MM.1S (cell line): ENCODE measurements at regions not wholly inside any gene's neighbourhood (a gene's known extent, or its start where the extent isn't known, plus 50 kb on each side); places are given as distances from the start of the nearest gene placed in this dataset.

Experiments used
- DNase-seq: peaks from one replicate; pipeline ENCODE4 v3.0.0-alpha.2; 2015
- H2AFZ ChIP-seq: fragments of 300-600 bp; sonication (generic); 2 replicates; pipeline ENCODE4 v1.6.0; 2016; ENCODE audit warnings: antibody characterized with exemption, low read length
- H3F3A ChIP-seq: fragments of 300-600 bp; sonication (generic); 2 replicates; pipeline ENCODE4 v1.6.1; 2016; ENCODE audit warnings: mild to moderate bottlenecking, antibody characterized with exemption, low read length, moderate library complexity, mixed read lengths; ENCODE audit not compliant: insufficient read depth
- H3K27ac ChIP-seq: fragments of 300-600 bp; sonication (generic); 2 replicates; pipeline ENCODE4 v1.5.1; 2016; ENCODE audit warnings: mild to moderate bottlenecking, low read length
- H3K27me3 ChIP-seq: fragments of 300-600 bp; sonication (generic); replicated peaks from 2 replicates; pipeline ENCODE4 v1.6.0; 2016; ENCODE audit warnings: low read length; ENCODE audit not compliant: insufficient read depth
- H3K36me3 ChIP-seq: fragments of 300-600 bp; sonication (generic); replicated peaks from 2 replicates; pipeline ENCODE4 v1.6.1; 2016; ENCODE audit warnings: mild to moderate bottlenecking, low read length, mixed read lengths; ENCODE audit not compliant: insufficient read depth
- H3K4me1 ChIP-seq: fragments of 300-600 bp; sonication (generic); 2 replicates; pipeline ENCODE4 v1.6.1; 2016; ENCODE audit warnings: low read length, mixed read lengths
- H3K4me2 ChIP-seq: fragments of 300-600 bp; sonication (generic); 2 replicates; pipeline ENCODE4 v1.6.0; 2016; ENCODE audit warnings: low read depth, low read length
- H3K4me3 ChIP-seq: fragments of 300-600 bp; sonication (generic); 2 replicates; pipeline ENCODE4 v1.5.1; 2016; ENCODE audit warnings: low read length, mixed read lengths
- H3K79me2 ChIP-seq: fragments of 300-600 bp; sonication (generic); 2 replicates; pipeline ENCODE4 v1.6.1; 2016; ENCODE audit warnings: mixed run types, low read length, mixed read lengths
- H3K9ac ChIP-seq: fragments of 300-600 bp; sonication (generic); 2 replicates; pipeline ENCODE4 v1.6.1; 2016; ENCODE audit warnings: low read length, mixed read lengths
- H3K9me2 ChIP-seq: fragments of 300-600 bp; sonication (generic); replicated peaks from 2 replicates; pipeline ENCODE4 v1.6.1; 2016; ENCODE audit warnings: mild to moderate bottlenecking, low read length, mixed read lengths; ENCODE audit not compliant: insufficient read depth
- H3K9me3 ChIP-seq: fragments of 300-600 bp; sonication (generic); replicated peaks from 2 replicates; pipeline ENCODE4 v1.6.1; 2016; ENCODE audit warnings: mild to moderate bottlenecking, low read length, mixed read lengths; ENCODE audit not compliant: insufficient read depth
- H4K20me1 ChIP-seq: fragments of 300-600 bp; sonication (generic); 2 replicates; pipeline ENCODE4 v1.6.1; 2016; ENCODE audit warnings: mild to moderate bottlenecking, low read length, moderate library complexity, mixed read lengths; ENCODE audit not compliant: insufficient read depth
- EZH2 ChIP-seq: fragments of 300-600 bp; sonication (generic); optimal IDR thresholded peaks from 2 replicates; pipeline ENCODE3; 2017; ENCODE audit warnings: low read depth, mild to moderate bottlenecking, antibody characterized with exemption, low read length, mixed read lengths
- EZH2phosphoT487 ChIP-seq: fragments of 300-600 bp; sonication (generic); IDR thresholded peaks from 2 replicates; pipeline ENCODE4 v1.6.1; 2018; ENCODE audit warnings: antibody characterized with exemption, low read length
- TF ChIP-seq, protein P1 (sequence below): fragments of 300-600 bp; sonication (generic); IDR thresholded peaks from 2 replicates; pipeline ENCODE4 v1.5.1; 2016; ENCODE audit warnings: antibody characterized with exemption, low read length, mixed read lengths

GRCh38 chr13:99083981-99084380, 106.1 kb upstream of the DOCK9 start:
- H3K79me2 ChIP-seq: peaks cover 60% of the 10 kb centered on the region
- TF ChIP-seq EZH2 (no peak), EZH2phosphoT487 (no peak)
- TF ChIP-seq, protein P1, sequence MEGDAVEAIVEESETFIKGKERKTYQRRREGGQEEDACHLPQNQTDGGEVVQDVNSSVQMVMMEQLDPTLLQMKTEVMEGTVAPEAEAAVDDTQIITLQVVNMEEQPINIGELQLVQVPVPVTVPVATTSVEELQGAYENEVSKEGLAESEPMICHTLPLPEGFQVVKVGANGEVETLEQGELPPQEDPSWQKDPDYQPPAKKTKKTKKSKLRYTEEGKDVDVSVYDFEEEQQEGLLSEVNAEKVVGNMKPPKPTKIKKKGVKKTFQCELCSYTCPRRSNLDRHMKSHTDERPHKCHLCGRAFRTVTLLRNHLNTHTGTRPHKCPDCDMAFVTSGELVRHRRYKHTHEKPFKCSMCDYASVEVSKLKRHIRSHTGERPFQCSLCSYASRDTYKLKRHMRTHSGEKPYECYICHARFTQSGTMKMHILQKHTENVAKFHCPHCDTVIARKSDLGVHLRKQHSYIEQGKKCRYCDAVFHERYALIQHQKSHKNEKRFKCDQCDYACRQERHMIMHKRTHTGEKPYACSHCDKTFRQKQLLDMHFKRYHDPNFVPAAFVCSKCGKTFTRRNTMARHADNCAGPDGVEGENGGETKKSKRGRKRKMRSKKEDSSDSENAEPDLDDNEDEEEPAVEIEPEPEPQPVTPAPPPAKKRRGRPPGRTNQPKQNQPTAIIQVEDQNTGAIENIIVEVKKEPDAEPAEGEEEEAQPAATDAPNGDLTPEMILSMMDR: no peak
- peak; percentile 57 for DNase-seq
- no peak overlapping the region for H3K9ac ChIP-seq
- no peaks in the 10 kb centered on the region for H4K20me1 ChIP-seq
- H3F3A ChIP-seq: peaks cover 25% of the 10 kb centered on the region
- H2AFZ ChIP-seq: no peak overlapping the region
- H3K27ac ChIP-seq: peak overlapping the region; percentile 1; the same call in 1 of the 2 replicates
- H3K9me2 ChIP-seq: no peaks in the 10 kb centered on the region
- peak overlapping the region; percentile 8; the same call in 1 of the 2 replicates for H3K4me2 ChIP-seq
- H3K4me3 ChIP-seq: no peak overlapping the region
- H3K9me3 ChIP-seq: no peaks in the 10 kb centered on the region
- no peaks in the 10 kb centered on the region for H3K27me3 ChIP-seq
- no peaks in the 10 kb centered on the region for H3K36me3 ChIP-seq
- peaks cover 23% of the 10 kb centered on the region for H3K4me1 ChIP-seq

DNA sequence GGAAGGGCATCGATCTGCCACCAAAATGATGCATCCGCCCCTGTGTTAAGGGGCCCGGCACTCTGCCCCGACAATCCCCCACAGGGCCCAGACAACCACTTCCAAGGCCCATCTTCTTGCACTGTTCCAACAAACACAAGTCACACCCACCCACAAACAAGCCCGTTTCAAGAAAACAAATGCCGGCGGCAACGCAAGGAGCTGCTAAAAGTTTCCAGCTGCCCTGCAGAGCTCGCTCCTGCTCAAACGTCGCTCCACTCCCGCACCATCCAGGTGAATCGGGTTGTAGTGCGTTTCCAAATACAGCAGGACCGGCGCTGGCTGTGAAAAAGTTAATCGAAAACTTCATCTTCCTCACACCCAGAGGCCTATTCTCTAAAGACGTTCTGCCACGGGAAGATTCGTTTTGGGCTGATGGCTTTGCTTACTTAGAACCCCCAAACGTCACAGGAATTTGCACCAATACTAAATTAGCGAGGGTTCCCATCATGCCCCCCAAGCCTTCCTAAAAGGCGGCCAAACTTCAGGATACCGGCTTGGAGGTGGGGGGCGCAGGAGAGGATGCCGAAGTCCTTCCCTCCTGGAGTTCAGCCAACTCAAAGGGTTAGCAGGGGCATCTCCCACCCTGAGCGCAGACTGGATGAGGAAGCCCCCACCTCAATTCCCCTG, 107.4 kb upstream of the DOCK9 start:
- H3K4me1 ChIP-seq: peaks cover 23% of the 10 kb centered on the region
- H3K4me3 ChIP-seq: peak overlapping the region; percentile 67; the same call in 1 of the 2 replicates
- no peaks in the 10 kb centered on the region for H3K9me3 ChIP-seq
- no peaks in the 10 kb centered on the region for H3K36me3 ChIP-seq
- H3F3A ChIP-seq: peaks cover 25% of the 10 kb centered on the region
- no peak overlapping the region for H3K27ac ChIP-seq
- no peaks in the 10 kb centered on the region for H4K20me1 ChIP-seq
- H3K79me2 ChIP-seq: peaks cover 51% of the 10 kb centered on the region
- no peaks in the 10 kb centered on the region for H3K9me2 ChIP-seq
- no peak for DNase-seq
- no peak overlapping the region for H2AFZ ChIP-seq
- TF ChIP-seq EZH2phosphoT487 (no peak), EZH2 (no peak)
- TF ChIP-seq, protein P1: no peak
- no peak overlapping the region for H3K9ac ChIP-seq
- peak overlapping the region; percentile 71; the same call in 1 of the 2 replicates for H3K4me2 ChIP-seq
- H3K27me3 ChIP-seq: no peaks in the 10 kb centered on the region

DNA sequence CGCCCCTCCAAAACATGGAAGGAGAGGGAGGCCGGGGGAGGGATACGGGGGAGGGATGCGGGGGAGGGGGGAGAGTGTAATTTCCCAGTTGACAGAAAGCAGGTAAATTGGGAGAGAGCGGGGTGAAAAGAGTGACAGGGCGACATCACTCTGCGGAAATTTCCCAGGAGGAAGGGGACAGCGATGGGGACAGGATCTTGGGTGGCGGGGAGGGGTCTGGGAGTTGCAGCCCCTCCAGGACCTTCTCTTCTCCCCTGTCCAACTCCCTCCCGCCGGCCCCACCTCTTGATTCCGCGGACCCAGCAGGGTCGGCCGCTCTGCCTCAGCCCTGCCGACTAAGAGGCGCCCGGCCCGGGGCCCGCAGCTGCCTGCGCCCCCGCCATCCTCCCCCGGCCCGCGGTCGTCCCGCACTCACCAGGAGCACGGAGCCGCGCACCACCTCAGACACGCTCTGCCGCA, 108.0 kb upstream of the DOCK9 start:
- Histone ChIP-seq H2AFZ (peak overlapping the region; percentile 72), H4K20me1 (no peaks in the 10 kb centered on the region), H3F3A (peaks cover 25% of the 10 kb centered on the region), H3K4me2 (peak overlapping the region; percentile 71; the same call in 1 of the 2 replicates), H3K27ac (peak overlapping the region; percentile 26; the same call in 1 of the 2 replicates), H3K79me2 (peaks cover 45% of the 10 kb centered on the region), H3K9ac (peak overlapping the region; percentile 62; the same call in 1 of the 2 replicates), H3K27me3 (no peaks in the 10 kb centered on the region), H3K4me3 (peak overlapping the region; percentile 67), H3K9me2 (no peaks in the 10 kb centered on the region), H3K9me3 (no peaks in the 10 kb centered on the region), H3K36me3 (no peaks in the 10 kb centered on the region), H3K4me1 (peaks cover 23% of the 10 kb centered on the region)
- TF ChIP-seq EZH2phosphoT487 (no peak), EZH2 (no peak)
- TF ChIP-seq, protein P1: no peak
- DNase-seq: no peak
